Endothelial cell of umbilical vein (primary cell): ENCODE measurements at regions not wholly inside any gene's neighbourhood (a gene's known extent, or its start where the extent isn't known, plus 50 kb on each side); places are given as distances from the start of the nearest gene placed in this dataset.

Experiments used
- BruUV-seq: library from RNA; stranded (reverse); fragments of 400-500 nt; replicated peaks from 2 replicates; lab custom pipeline; 2021; lab: Mats Ljungman, UMichigan
- CTCF ChIA-PET: fragments of 300-600, 350-600 bp; sonication (Branson Sonifier 250); formaldehyde crosslinking; loops from one replicate; lab custom pipeline; 2021; ENCODE audit warnings: antibody characterized with exemption, inconsistent platforms; lab: Charles Lee
- POLR2A ChIA-PET: fragments of 300-600, 350-600 bp; sonication (Branson Sonifier 250); formaldehyde crosslinking; loops from one replicate; lab custom pipeline; 2021; ENCODE audit warnings: antibody characterized with exemption, inconsistent platforms; lab: Charles Lee
- DNase-seq: peaks from one replicate; pipeline ENCODE4 v3.0.0-alpha.2; 2011; ENCODE audit warnings: low read depth, low spot score
- FAIRE-seq: peaks from 2 replicates; lab custom pipeline; 2011; peaks lifted over from hg19 to GRCh38; lab: Jason Lieb, UNC
- H2AFZ ChIP-seq: 2 replicates; pipeline ENCODE4 v1.6.0; 2012; ENCODE audit warnings: low read depth, low read length, control low read depth, inconsistent platforms
- H3K27ac ChIP-seq: 2 replicates; pipeline ENCODE4 v1.5.1; 2011; ENCODE audit warnings: low read depth, mild to moderate bottlenecking, control low read depth, low read length, moderate library complexity; ENCODE audit not compliant: insufficient read depth
- H3K27me3 ChIP-seq, 2 experiments: 2 replicates each; pipeline versions ENCODE4 v1.6.0 to v1.6.1; 2011; ENCODE audit warnings: low read length in 2 of 2, mixed read lengths in 1 of 2; ENCODE audit not compliant: control insufficient read depth in 2 of 2, insufficient read depth in 2 of 2
- H3K36me3 ChIP-seq, 2 experiments: 2 replicates in 1 of 2; 3 replicates in 1 of 2; pipeline ENCODE4 v1.5.1; 2011; ENCODE audit warnings: low read length in 2 of 2, mild to moderate bottlenecking in 1 of 2, moderate library complexity in 1 of 2; ENCODE audit not compliant: control insufficient read depth in 2 of 2, insufficient read depth in 2 of 2; ENCODE audit errors: extremely low read depth in 1 of 2
- H3K4me1 ChIP-seq: 3 replicates; pipeline ENCODE4 v1.5.1; 2011; ENCODE audit warnings: mild to moderate bottlenecking, low read length; ENCODE audit not compliant: control insufficient read depth, insufficient read depth; ENCODE audit errors: extremely low read depth
- H3K4me2 ChIP-seq: 2 replicates; pipeline ENCODE4 v1.6.1; 2011; ENCODE audit warnings: low read length, control low read depth, mixed read lengths; ENCODE audit not compliant: insufficient read depth
- H3K4me3 ChIP-seq, 3 experiments: fragments of 200-600 bp in 1 of 3; sonication (generic), shearing (Covaris generic) in 1 of 3; replicated peaks in 1 of 3; 2 replicates each; pipeline ENCODE4 v1.5.1; 2011 to 2016; ENCODE audit warnings: control low read depth in 3 of 3, low read length in 3 of 3, mild to moderate bottlenecking in 2 of 3, inconsistent platforms in 1 of 3, low read depth in 1 of 3, moderate library complexity in 1 of 3; ENCODE audit not compliant: insufficient read depth in 1 of 3
- H3K79me2 ChIP-seq: 2 replicates; pipeline ENCODE4 v1.6.0; 2012; ENCODE audit warnings: low read length, inconsistent platforms; ENCODE audit not compliant: control insufficient read depth, insufficient read depth
- H3K9ac ChIP-seq: replicated peaks from 2 replicates; pipeline ENCODE3; 2011; ENCODE audit warnings: low read length, control low read depth; ENCODE audit not compliant: insufficient read depth; ENCODE audit errors: extremely low read depth
- H3K9me1 ChIP-seq: replicated peaks from 3 replicates; pipeline ENCODE4 v1.6.0; 2011; ENCODE audit warnings: mild to moderate bottlenecking, low read length; ENCODE audit not compliant: control insufficient read depth, insufficient read depth; ENCODE audit errors: extremely low read depth
- H3K9me3 ChIP-seq: replicated peaks from 2 replicates; pipeline ENCODE4 v1.5.1; 2012; ENCODE audit warnings: low read length, inconsistent platforms; ENCODE audit not compliant: control insufficient read depth, insufficient read depth
- H4K20me1 ChIP-seq: replicated peaks from 2 replicates; pipeline ENCODE3; 2011; ENCODE audit warnings: mild to moderate bottlenecking, low read length; ENCODE audit not compliant: control insufficient read depth, insufficient read depth; ENCODE audit errors: extremely low read depth
- CTCF ChIP-seq, 2 donors: IDR thresholded peaks; 1 replicate in 1 of 2; 2 replicates in 1 of 2; pipeline ENCODE4 v1.5.1; 2011; ENCODE audit warnings: low read length in 2 of 2, mild to moderate bottlenecking in 2 of 2, moderate library complexity in 2 of 2, control low read depth in 1 of 2, inconsistent platforms in 1 of 2, low read depth in 1 of 2; ENCODE audit not compliant: insufficient read depth in 1 of 2; ENCODE audit errors: extremely low read depth in 1 of 2
- EZH2 ChIP-seq: IDR thresholded peaks from 2 replicates; pipeline ENCODE4 v1.6.1; 2012; ENCODE audit warnings: borderline replicate concordance, low read depth, mild to moderate bottlenecking, moderate library complexity, low read length, inconsistent platforms; ENCODE audit not compliant: severe bottlenecking
- FOS ChIP-seq: IDR thresholded peaks from 2 replicates; pipeline ENCODE4 v1.6.1; 2011; ENCODE audit warnings: mild to moderate bottlenecking, low read length, moderate library complexity, borderline replicate concordance; ENCODE audit not compliant: insufficient read depth
- GATA2 ChIP-seq: IDR thresholded peaks from 2 replicates; pipeline ENCODE4 v1.7.0; 2011; ENCODE audit warnings: low read depth, mild to moderate bottlenecking, moderate library complexity, mixed read lengths, low read length; ENCODE audit not compliant: insufficient read length, insufficient read depth
- JUN ChIP-seq: IDR thresholded peaks from 2 replicates; pipeline ENCODE4 v1.6.1; 2011; ENCODE audit warnings: borderline replicate concordance, low read depth; ENCODE audit not compliant: insufficient read length, insufficient read depth
- dilution Hi-C: fragments of 300-500 bp; cut with MboI; formaldehyde crosslinking; loops from one replicate; pipeline ENCODE4 v1.15.0; 2019; ENCODE audit warnings: low sequenced_read_pairs; ENCODE audit not compliant: extremely low pct_ligation_motif_present
- intact Hi-C: fragments of 100-400 bp; cut with micrococcal nuclease; formaldehyde crosslinking; loops from one replicate; pipeline ENCODE4 v1.10.0; 2022
- TF ChIP-seq, protein P1 (sequence below): IDR thresholded peaks from 2 replicates; pipeline ENCODE4 v1.6.1; 2011; ENCODE audit not compliant: insufficient read depth, insufficient read length

DNA sequence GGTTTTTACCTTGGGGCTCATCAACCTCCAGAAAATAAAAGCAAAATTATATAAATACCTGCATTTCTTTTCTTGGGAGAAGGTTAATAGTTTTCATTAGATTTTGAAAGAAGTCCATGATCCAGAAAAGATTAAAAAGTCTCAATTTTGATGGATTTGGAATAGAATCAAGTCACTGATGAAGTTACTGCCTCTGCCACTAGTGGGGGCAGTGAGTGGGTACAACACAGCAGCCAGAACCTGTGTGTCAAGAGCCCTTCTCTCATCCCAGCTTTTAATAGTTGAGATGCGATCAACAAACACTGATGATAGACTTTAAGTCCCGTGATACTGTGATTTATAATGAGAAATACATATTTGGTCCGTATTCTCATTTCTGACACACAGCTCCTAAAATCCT is 686.7 kb downstream of the DIAPH3 start:
- POLR2A ChIA-PET, result no interaction called here
- DNase-seq, result peak; percentile 41
- H3K79me2 ChIP-seq, result no peaks in the 10 kb centered on the region
- CTCF ChIA-PET, result interaction anchor here (0.6 to 1.5 kb wide), 8 partner anchors 12 to 200 kb away, joined by 3 to 7 read pairs (median 3); no protein-coding TSS in a partner anchor
- H3K4me3 ChIP-seq, result no peak overlapping the region
- peak overlapping the region; percentile 58 for H3K4me2 ChIP-seq
- H3K36me3 ChIP-seq, result no peaks in the 10 kb centered on the region
- TF ChIP-seq CTCF (IDR thresholded peaks at IDR 0.05; ENCODE audit: extremely low read depth in 1 of 2, insufficient read depth in 1 of 2, low read depth in 1 of 2, low read length in 2 of 2), result peak; percentile 51 to 59
- TF ChIP-seq GATA2, result peak; percentile 21
- TF ChIP-seq JUN, result no peak
- TF ChIP-seq FOS, result no peak
- no peaks in the 10 kb centered on the region for H3K27me3 ChIP-seq
- peak overlapping the region; percentile 19 for H3K9ac ChIP-seq
- H3K27ac ChIP-seq, result no peak overlapping the region
- dilution Hi-C loops, result no loop called here
- H3K9me3 ChIP-seq, result no peaks in the 10 kb centered on the region
- BruUV-seq, result TSS peak; percentile 58
- no peak for FAIRE-seq
- intact Hi-C loops, result loop anchor here (1.0 to 5.0 kb wide), 4 partner anchors 54 to 295 kb away; no protein-coding TSS in a partner anchor
- H2AFZ ChIP-seq, result peak overlapping the region; percentile 26
- H4K20me1 ChIP-seq, result no peaks in the 10 kb centered on the region
- H3K9me1 ChIP-seq, result peaks cover 2% of the 10 kb centered on the region
- H3K4me1 ChIP-seq, result peaks cover 44% of the 10 kb centered on the region

DNA sequence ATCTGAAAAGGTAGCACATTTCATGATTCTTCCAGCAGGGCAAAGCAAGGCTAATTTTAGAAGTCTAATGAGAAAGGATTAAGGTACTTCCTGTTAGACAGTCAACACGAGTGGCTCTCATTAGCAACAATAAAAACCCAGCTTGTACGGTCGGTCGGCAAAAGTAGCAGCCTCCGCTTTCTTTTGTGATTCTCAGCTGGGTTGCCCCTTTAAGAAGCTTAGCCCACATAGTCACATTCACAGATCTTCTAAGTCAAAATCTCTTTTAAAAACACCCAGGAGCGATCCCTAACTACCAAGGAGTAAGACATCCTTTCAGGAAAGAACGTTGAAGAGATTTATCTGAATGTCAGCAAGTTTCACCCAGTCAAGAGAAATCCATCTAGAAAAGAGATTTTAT is 684.8 kb downstream of the DIAPH3 start:
- dilution Hi-C loops (no loop called here), intact Hi-C loops (loop anchor here (5.0 kb wide), 1 partner anchor 293 kb away; no protein-coding TSS in a partner anchor)
- Histone ChIP-seq H3K79me2 (no peaks in the 10 kb centered on the region), H4K20me1 (no peaks in the 10 kb centered on the region), H3K9me3 (no peaks in the 10 kb centered on the region), H3K36me3 (no peaks in the 10 kb centered on the region), H3K9me1 (peaks cover 2% of the 10 kb centered on the region), H3K27ac (no peak overlapping the region), H3K27me3 (no peaks in the 10 kb centered on the region), H2AFZ (no peak overlapping the region), H3K4me2 (no peak overlapping the region), H3K4me3 (no peak overlapping the region), H3K4me1 (peaks cover 51% of the 10 kb centered on the region), H3K9ac (no peak overlapping the region)
- ChIA-PET CTCF (interaction anchor here (1.7 kb wide), 1 partner anchor 87 kb away, joined by 3 read pairs; no protein-coding TSS in a partner anchor), POLR2A (no interaction called here)
- FAIRE-seq, result no peak
- BruUV-seq, result no TSS peak
- TF ChIP-seq FOS, result no peak
- no peak for TF ChIP-seq CTCF (IDR thresholded peaks at IDR 0.05; ENCODE audit: extremely low read depth in 1 of 2, insufficient read depth in 1 of 2, low read depth in 1 of 2, low read length in 2 of 2)
- TF ChIP-seq GATA2, result no peak
- TF ChIP-seq, protein P1, sequence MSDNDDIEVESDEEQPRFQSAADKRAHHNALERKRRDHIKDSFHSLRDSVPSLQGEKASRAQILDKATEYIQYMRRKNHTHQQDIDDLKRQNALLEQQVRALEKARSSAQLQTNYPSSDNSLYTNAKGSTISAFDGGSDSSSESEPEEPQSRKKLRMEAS, result no peak
- TF ChIP-seq JUN, result no peak
- TF ChIP-seq EZH2, result no peak
- DNase-seq, result no peak
